Neuronal stem cell (in vitro differentiated cells): ENCODE measurements at regions not wholly inside any gene's neighbourhood (a gene's known extent, or its start where the extent isn't known, plus 50 kb on each side); places are given as distances from the start of the nearest gene placed in this dataset.
A peak's percentile ranks its signal among the peaks of the same experiment; 100 is the strongest.

ENCODE experiments used
- DNase-seq: peaks from one replicate; pipeline ENCODE4 v3.0.0-alpha.2; 2013; ENCODE audit warnings: low spot score
- H2AFZ ChIP-seq: one replicate; pipeline ENCODE4 v1.6.1; 2013; ENCODE audit warnings: mild to moderate bottlenecking, low read length, inconsistent platforms
- H2AK5ac ChIP-seq: 2 replicates; pipeline ENCODE4 v1.6.1; 2013; ENCODE audit warnings: low read depth, mild to moderate bottlenecking, inconsistent platforms, low read length, moderate library complexity, mixed read lengths
- H2BK120ac ChIP-seq: 2 replicates; pipeline ENCODE4 v1.6.1; 2013; ENCODE audit warnings: low read depth, mild to moderate bottlenecking, inconsistent platforms, low read length, moderate library complexity, mixed read lengths
- H2BK12ac ChIP-seq: one replicate; pipeline ENCODE4 v1.6.1; 2013; ENCODE audit warnings: low read length, inconsistent platforms
- H2BK15ac ChIP-seq: 2 replicates; pipeline ENCODE4 v1.6.1; 2013; ENCODE audit warnings: mild to moderate bottlenecking, low read length, inconsistent platforms, mixed read lengths
- H2BK5ac ChIP-seq: one replicate; pipeline ENCODE4 v1.6.1; 2013; ENCODE audit warnings: inconsistent platforms, mild to moderate bottlenecking, low read length, moderate library complexity
- H3K14ac ChIP-seq: one replicate; pipeline ENCODE4 v1.6.1; 2013; ENCODE audit warnings: low read length, inconsistent platforms
- H3K18ac ChIP-seq: 2 replicates; pipeline ENCODE4 v1.6.1; 2013; ENCODE audit warnings: low read length, inconsistent platforms
- H3K23ac ChIP-seq: 2 replicates; pipeline ENCODE4 v1.6.1; 2013; ENCODE audit warnings: low read depth, mild to moderate bottlenecking, mixed read lengths, low read length, inconsistent platforms; ENCODE audit not compliant: poor library complexity
- H3K27ac ChIP-seq: replicated peaks from 3 replicates; pipeline ENCODE4 v1.5.1; 2013; ENCODE audit warnings: low read length, inconsistent platforms
- H3K27me3 ChIP-seq, 3 experiments: 2 replicates each; pipeline ENCODE4 v1.6.1; 2013; ENCODE audit warnings: low read length in 3 of 3, mild to moderate bottlenecking in 2 of 3, inconsistent platforms in 1 of 3, low read depth in 1 of 3, mixed read lengths in 1 of 3, moderate library complexity in 1 of 3; ENCODE audit not compliant: control insufficient read depth in 3 of 3, insufficient read depth in 3 of 3
- H3K36me3 ChIP-seq, 2 donors: replicated peaks in 1 of 2; 2 replicates each; pipeline ENCODE4 v1.6.1; 2013; ENCODE audit warnings: low read length in 2 of 2; ENCODE audit not compliant: control insufficient read depth in 2 of 2, insufficient read depth in 2 of 2
- H3K4ac ChIP-seq: 2 replicates; pipeline ENCODE4 v1.6.1; 2013; ENCODE audit warnings: inconsistent platforms, mild to moderate bottlenecking, low read length, moderate library complexity
- H3K4me1 ChIP-seq, 2 donors: 1 replicate in 1 of 2; 2 replicates in 1 of 2; pipeline ENCODE4 v1.6.1; 2013; ENCODE audit warnings: low read length in 2 of 2, low read depth in 1 of 2; ENCODE audit not compliant: control insufficient read depth in 2 of 2, insufficient read depth in 1 of 2
- H3K4me2 ChIP-seq: one replicate; pipeline ENCODE4 v1.6.1; 2013; ENCODE audit warnings: mild to moderate bottlenecking, low read length, inconsistent platforms; ENCODE audit not compliant: insufficient read depth, poor library complexity, severe bottlenecking
- H3K4me3 ChIP-seq, 2 donors: 2 replicates each; pipeline ENCODE4 v1.5.1; 2013; ENCODE audit warnings: low read length in 2 of 2, mild to moderate bottlenecking in 2 of 2, inconsistent platforms in 1 of 2, moderate library complexity in 1 of 2
- H3K79me1 ChIP-seq: one replicate; pipeline ENCODE4 v1.6.1; 2013; ENCODE audit warnings: low read depth, mild to moderate bottlenecking, inconsistent platforms, low read length, moderate library complexity
- H3K9ac ChIP-seq: one replicate; pipeline ENCODE4 v1.6.1; 2013; ENCODE audit warnings: mild to moderate bottlenecking, low read depth, low read length, inconsistent platforms; ENCODE audit not compliant: poor library complexity
- H3K9me3 ChIP-seq, 2 donors: replicated peaks in 1 of 2; 2 replicates each; pipeline versions ENCODE3 to v1.6.1; 2013; ENCODE audit warnings: low read length in 2 of 2, mild to moderate bottlenecking in 2 of 2, inconsistent platforms in 1 of 2, low read depth in 1 of 2, mixed read lengths in 1 of 2, moderate library complexity in 1 of 2; ENCODE audit not compliant: control insufficient read depth in 2 of 2, insufficient read depth in 1 of 2
- H4K8ac ChIP-seq: one replicate; pipeline ENCODE4 v1.6.1; 2013; ENCODE audit warnings: low read depth, mild to moderate bottlenecking, inconsistent platforms, low read length, moderate library complexity
- H4K91ac ChIP-seq: one replicate; pipeline ENCODE4 v1.6.1; 2013; ENCODE audit warnings: low read length, low read depth, mild to moderate bottlenecking, inconsistent platforms; ENCODE audit not compliant: poor library complexity
- WGBS, 2 donors: extraction: QIAGEN DNeasy Blood & Tissue Kit; methylation state at CpG; one replicate each; pipeline ENCODE4 v1.1.7; 2013; ENCODE audit warnings: missing lambda C conversion rate in 2 of 2, mixed read lengths in 1 of 2; ENCODE audit not compliant: insufficient read length in 2 of 2, insufficient replicate concordance in 1 of 2; ENCODE audit errors: extremely low coverage in 2 of 2; 5-methylcytosine and 5-hydroxymethylcytosine counted together

- no peak overlapping the region for H2AK5ac ChIP-seq
- no peak overlapping the region for H2AFZ ChIP-seq
These were observed 875.3 kb downstream of the PCDH7 start for GRCh38 chr4:31595496-31595895.

GRCh38 chr4:31598639-31599038, 878.5 kb downstream of the PCDH7 start:
- H3K9me3 ChIP-seq: no peaks in the 10 kb centered on the region
- no peak overlapping the region for H2BK15ac ChIP-seq
- H4K8ac ChIP-seq: no peak overlapping the region
- H3K27me3 ChIP-seq: no peaks in the 10 kb centered on the region
- no peak overlapping the region for H2AK5ac ChIP-seq
- H3K4ac ChIP-seq: no peak overlapping the region
- H3K36me3 ChIP-seq: no peaks in the 10 kb centered on the region
- H3K4me3 ChIP-seq: no peak overlapping the region
- no peak overlapping the region for H3K27ac ChIP-seq
- no peak overlapping the region for H3K23ac ChIP-seq
- H3K9ac ChIP-seq: no peak overlapping the region
- no peaks in the 10 kb centered on the region for H3K4me1 ChIP-seq
- H2BK5ac ChIP-seq: no peak overlapping the region
- H2BK120ac ChIP-seq: no peak overlapping the region
- H2AFZ ChIP-seq: peak overlapping the region; percentile 29
- no peak overlapping the region for H2BK12ac ChIP-seq
- no CpG with 5 or more reads among the region's 3 CpGs for WGBS, 2 donors
- no peak overlapping the region for H3K4me2 ChIP-seq
- H4K91ac ChIP-seq: no peak overlapping the region
- no peak for DNase-seq
- no peak overlapping the region for H3K18ac ChIP-seq
- no peak overlapping the region for H3K14ac ChIP-seq
- no peaks in the 10 kb centered on the region for H3K79me1 ChIP-seq

More at GRCh38 chr4:31595496-31595895, 875.3 kb downstream of the PCDH7 start:
- Histone ChIP-seq H3K14ac (no peak overlapping the region), H4K91ac (no peak overlapping the region), H2BK15ac (no peak overlapping the region), H2BK12ac (no peak overlapping the region), H3K79me1 (no peaks in the 10 kb centered on the region), H3K4me2 (no peak overlapping the region), H3K36me3 (no peaks in the 10 kb centered on the region), H2BK120ac (no peak overlapping the region), H3K27me3 (no peaks in the 10 kb centered on the region), H3K23ac (no peak overlapping the region), H3K4me3 (no peak overlapping the region), H3K27ac (no peak overlapping the region), H3K9ac (no peak overlapping the region), H2BK5ac (no peak overlapping the region), H3K4me1 (no peaks in the 10 kb centered on the region), H3K9me3 (no peaks in the 10 kb centered on the region), H4K8ac (no peak overlapping the region), H3K4ac (no peak overlapping the region), H3K18ac (no peak overlapping the region)
- no CpG with 5 or more reads among the region's 2 CpGs for WGBS, 2 donors
- no peak for DNase-seq

- no peak overlapping the region for H3K23ac ChIP-seq
- H3K9me3 ChIP-seq: no peaks in the 10 kb centered on the region
- H2BK15ac ChIP-seq: no peak overlapping the region
- no peak overlapping the region for H2AK5ac ChIP-seq
- no peaks in the 10 kb centered on the region for H3K36me3 ChIP-seq
- no peak overlapping the region for H4K91ac ChIP-seq
- no peak overlapping the region for H3K18ac ChIP-seq
- no peak overlapping the region for H3K4me3 ChIP-seq
- H3K27me3 ChIP-seq: no peaks in the 10 kb centered on the region
- H3K4ac ChIP-seq: no peak overlapping the region
- H3K9ac ChIP-seq: no peak overlapping the region
- no peak overlapping the region for H2AFZ ChIP-seq
- H3K27ac ChIP-seq: no peak overlapping the region
- no peaks in the 10 kb centered on the region for H3K4me1 ChIP-seq
- no peak for DNase-seq
- no peak overlapping the region for H2BK5ac ChIP-seq
- H4K8ac ChIP-seq: no peak overlapping the region
- no peak overlapping the region for H3K4me2 ChIP-seq
- H2BK120ac ChIP-seq: no peak overlapping the region
- no peak overlapping the region for H2BK12ac ChIP-seq
- H3K79me1 ChIP-seq: no peaks in the 10 kb centered on the region
- H3K14ac ChIP-seq: no peak overlapping the region
These were observed 881.6 kb downstream of the PCDH7 start for GRCh38 chr4:31601793-31602192.

- Histone ChIP-seq H4K91ac (no peak overlapping the region), H2AFZ (peak overlapping the region; percentile 73), H2BK5ac (no peak overlapping the region), H2BK120ac (no peak overlapping the region), H3K9ac (no peak overlapping the region), H3K27ac (peak overlapping the region; percentile 12), H3K4me1 (peaks cover 2 to 5% of the 10 kb centered on the region in 2 donors), H3K36me3 (no peaks in the 10 kb centered on the region), H3K79me1 (no peaks in the 10 kb centered on the region), H2AK5ac (no peak overlapping the region), H3K9me3 (no peaks in the 10 kb centered on the region), H3K4me3 (peak overlapping the region in 1 of 2 donors; percentile 68), H3K27me3 (no peaks in the 10 kb centered on the region), H3K18ac (peak overlapping the region; percentile 76), H3K4ac (no peak overlapping the region), H3K23ac (no peak overlapping the region), H3K14ac (no peak overlapping the region), H2BK12ac (no peak overlapping the region), H2BK15ac (no peak overlapping the region), H3K4me2 (no peak overlapping the region), H4K8ac (no peak overlapping the region)
- WGBS, 2 donors: no CpG with 5 or more reads among the region's 7 CpGs
- DNase-seq: peak; percentile 6
These were observed 893.9 kb downstream of the PCDH7 start for GRCh38 chr4:31613946-31614623.
